Astrocyte of the spinal cord (primary cell): ENCODE measurements at regions not wholly inside any gene's neighbourhood (a gene's known extent, or its start where the extent isn't known, plus 50 kb on each side); places are given as distances from the start of the nearest gene placed in this dataset.
A peak's percentile ranks its signal among the peaks of the same experiment; 100 is the strongest.
"Not testable (repeated sequence)": the region's sequence is repeated elsewhere in the genome, so short reads cannot be mapped to it uniquely, and the experiment has no call there.

Source experiments
- DNase-seq: peaks from one replicate; pipeline ENCODE4 v3.0.0; 2011; ENCODE audit warnings: low read depth, low spot score
- H3K4me3 ChIP-seq: 2 replicates; pipeline ENCODE4 v1.5.1; 2011; ENCODE audit warnings: low read depth, mild to moderate bottlenecking, low read length, moderate library complexity
- in situ Hi-C: cut with HindIII; loops from 2 replicates; pipeline ENCODE4 v1.10.0; 2017; ENCODE audit warnings: low sequenced_read_pairs
- TF ChIP-seq, protein P1 (sequence below): IDR thresholded peaks from 2 replicates; pipeline ENCODE4 v1.5.1; 2012; ENCODE audit warnings: low read depth, mild to moderate bottlenecking, low read length, inconsistent platforms

- TF ChIP-seq, protein P1, sequence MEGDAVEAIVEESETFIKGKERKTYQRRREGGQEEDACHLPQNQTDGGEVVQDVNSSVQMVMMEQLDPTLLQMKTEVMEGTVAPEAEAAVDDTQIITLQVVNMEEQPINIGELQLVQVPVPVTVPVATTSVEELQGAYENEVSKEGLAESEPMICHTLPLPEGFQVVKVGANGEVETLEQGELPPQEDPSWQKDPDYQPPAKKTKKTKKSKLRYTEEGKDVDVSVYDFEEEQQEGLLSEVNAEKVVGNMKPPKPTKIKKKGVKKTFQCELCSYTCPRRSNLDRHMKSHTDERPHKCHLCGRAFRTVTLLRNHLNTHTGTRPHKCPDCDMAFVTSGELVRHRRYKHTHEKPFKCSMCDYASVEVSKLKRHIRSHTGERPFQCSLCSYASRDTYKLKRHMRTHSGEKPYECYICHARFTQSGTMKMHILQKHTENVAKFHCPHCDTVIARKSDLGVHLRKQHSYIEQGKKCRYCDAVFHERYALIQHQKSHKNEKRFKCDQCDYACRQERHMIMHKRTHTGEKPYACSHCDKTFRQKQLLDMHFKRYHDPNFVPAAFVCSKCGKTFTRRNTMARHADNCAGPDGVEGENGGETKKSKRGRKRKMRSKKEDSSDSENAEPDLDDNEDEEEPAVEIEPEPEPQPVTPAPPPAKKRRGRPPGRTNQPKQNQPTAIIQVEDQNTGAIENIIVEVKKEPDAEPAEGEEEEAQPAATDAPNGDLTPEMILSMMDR: no peak
- no peak overlapping the region for H3K4me3 ChIP-seq
- in situ Hi-C loops: no loop called here
- no peak for DNase-seq
These were observed 295.8 kb downstream of the FOXO1 start for GRCh38 chr13:40370661-40371060.

DNA sequence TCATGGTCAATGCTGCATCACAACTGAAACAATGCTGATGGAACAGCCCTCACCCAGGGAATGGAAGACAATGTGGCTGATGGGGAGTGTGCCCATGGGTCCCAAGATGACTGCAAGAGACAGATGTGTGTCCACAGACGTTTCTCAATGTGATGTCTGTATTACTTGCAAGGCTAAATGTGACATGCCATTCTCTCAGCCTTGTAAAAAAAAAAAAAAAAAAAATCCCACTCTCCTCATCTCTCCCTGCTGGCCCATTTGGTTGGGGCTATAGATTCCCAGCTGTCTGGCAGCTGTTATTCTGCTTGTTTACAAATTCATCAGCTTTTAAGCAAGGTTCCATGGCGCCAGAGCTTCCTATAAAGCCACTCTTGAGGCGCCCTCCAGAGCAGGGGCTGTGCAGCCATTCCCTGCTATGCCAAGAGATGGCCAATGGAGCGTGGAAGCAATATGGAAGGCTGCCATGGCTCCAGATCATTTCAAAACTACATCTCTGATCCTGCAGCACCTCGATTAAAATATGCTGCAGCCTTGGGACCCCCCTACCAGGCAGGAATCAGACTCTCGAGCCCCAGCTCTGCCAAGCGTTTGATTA lies 294.8 kb downstream of the FOXO1 start:
- no peak for DNase-seq
- H3K4me3 ChIP-seq: no peak overlapping the region
- TF ChIP-seq, protein P1: no peak
- in situ Hi-C loops: no loop called here

DNA sequence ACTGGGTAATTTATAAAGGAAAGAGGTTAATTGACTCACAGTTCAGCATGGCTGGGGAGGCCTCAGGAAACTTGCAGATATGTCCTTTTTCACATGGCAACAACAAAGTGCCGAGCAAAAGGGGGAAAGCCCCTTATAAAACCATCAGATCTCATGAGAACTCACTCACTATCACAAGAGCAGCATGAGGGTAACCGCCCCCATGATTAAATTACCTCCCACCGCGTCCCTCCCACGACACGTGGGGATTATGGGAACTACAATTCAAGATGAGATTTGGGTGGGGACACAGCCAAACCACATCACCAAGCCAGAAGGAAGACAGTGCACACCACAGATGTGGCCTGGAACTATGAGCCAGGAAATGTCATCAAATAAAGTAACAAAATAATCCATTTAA lies 292.8 kb downstream of the FOXO1 start:
- in situ Hi-C loops, DNase-seq, H3K4me3 ChIP-seq: not testable (repeated sequence)

DNA sequence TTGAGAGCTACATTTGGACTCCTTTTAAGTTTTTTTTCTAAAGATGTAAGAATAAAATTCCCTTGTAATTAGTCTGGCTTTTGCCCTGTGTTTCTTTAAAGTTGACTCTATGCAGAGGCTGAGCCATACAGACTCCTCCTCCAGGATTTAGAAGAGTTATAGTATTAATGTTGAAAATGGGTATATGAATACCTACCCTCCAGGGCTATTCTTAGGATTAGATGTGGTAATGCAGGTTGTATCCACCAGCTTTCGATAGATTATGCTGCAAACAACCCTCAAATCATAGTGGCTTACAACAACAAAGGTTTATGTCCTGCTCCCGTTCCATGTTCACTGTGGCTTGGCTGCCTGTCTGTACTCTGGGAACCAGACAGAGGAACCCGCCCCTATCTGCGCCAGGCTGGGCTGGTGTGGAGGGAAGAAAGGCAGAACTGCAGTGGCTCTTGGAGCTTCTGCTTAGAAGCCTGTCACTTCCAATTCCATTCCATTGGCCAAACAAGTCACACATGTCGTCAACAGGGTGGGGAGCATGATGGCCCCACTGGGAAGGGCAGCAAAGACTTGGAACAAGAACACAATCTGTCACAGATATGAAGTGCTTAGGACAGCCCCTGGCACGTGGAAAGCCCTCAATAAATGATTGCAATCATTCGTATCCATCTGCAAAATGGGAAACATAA lies 290.8 kb downstream of the FOXO1 start:
- DNase-seq: no peak
- no peak overlapping the region for H3K4me3 ChIP-seq
- TF ChIP-seq, protein P1: no peak
- in situ Hi-C loops: no loop called here

DNA sequence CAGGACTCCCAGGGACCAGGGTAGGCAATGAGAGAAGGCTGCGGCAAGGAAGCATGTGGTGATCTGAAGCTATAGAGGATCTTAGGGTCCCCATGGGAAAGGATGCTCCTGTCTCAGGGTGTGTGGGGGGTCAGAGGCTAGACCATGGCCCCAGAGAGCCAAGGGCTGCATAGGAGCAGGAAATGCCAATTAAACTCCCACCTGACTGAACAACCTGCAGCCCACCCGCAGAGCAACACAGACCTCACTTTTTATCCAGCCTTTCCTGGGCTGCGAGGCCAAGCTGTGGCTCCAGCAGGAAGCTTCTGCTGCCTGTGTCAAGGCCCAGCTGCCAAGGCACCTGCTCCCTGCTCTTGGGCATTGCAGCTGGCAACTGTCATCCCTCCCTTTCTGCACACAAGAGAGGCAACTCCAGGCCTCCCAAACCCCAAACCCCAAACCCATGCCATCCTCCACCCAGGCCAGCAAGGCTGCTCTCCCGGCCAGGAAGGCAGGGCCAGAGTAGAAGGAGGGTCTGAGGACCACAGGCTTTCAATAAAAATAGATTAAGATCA lies 290.1 kb downstream of the FOXO1 start:
- no peak for DNase-seq
- in situ Hi-C loops: no loop called here
- no peak overlapping the region for H3K4me3 ChIP-seq
- TF ChIP-seq, protein P1: no peak

DNA sequence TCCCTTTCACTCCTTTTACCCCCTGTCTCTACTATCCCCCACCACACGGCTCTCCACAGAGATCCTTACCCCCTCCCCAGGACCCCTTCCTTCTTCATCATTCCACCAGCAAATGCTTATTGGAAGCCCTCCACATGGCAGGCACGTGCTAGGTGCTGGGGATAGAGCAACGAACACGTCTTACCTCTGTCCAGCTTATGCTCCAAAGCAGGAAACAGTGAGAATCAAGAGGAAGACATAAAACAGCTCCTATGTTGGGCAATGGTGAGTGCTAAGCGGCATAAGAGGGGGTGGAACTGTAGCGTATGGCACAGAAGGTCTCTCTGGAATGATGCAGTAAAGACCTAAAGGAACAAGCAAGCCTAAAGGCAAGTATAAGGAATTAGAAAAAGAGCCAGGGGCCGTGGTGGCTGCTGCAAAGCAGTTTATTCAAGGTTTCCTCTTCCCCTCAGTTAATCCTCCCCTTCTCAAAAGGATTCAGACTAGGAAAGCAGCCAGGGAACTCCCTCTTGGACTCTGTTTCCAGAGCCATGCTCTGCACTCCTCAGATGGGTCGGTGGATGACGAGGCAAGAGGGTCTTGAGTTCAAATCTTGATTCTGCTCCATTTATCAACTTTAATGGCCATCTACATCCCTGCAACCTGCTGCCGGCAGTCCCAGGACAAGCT lies 289.4 kb downstream of the FOXO1 start:
- TF ChIP-seq, protein P1: no peak
- in situ Hi-C loops: no loop called here
- H3K4me3 ChIP-seq: no peak overlapping the region
- no peak for DNase-seq

GRCh38 chr13:40377783-40378182 lies 288.7 kb downstream of the FOXO1 start:
- H3K4me3 ChIP-seq: no peak overlapping the region
- TF ChIP-seq, protein P1: no peak
- peak; percentile 28 for DNase-seq
- in situ Hi-C loops: no loop called here
